ENCODE measurements at regions not wholly inside any gene's neighbourhood (a gene's known extent, or its start where the extent isn't known, plus 50 kb on each side); places are given as distances from the start of the nearest gene placed in this dataset.

GRCh38 chr2:188220535-188220934 is 71.1 kb upstream of the GULP1 start:
- TF ChIP-seq, protein P1, sequence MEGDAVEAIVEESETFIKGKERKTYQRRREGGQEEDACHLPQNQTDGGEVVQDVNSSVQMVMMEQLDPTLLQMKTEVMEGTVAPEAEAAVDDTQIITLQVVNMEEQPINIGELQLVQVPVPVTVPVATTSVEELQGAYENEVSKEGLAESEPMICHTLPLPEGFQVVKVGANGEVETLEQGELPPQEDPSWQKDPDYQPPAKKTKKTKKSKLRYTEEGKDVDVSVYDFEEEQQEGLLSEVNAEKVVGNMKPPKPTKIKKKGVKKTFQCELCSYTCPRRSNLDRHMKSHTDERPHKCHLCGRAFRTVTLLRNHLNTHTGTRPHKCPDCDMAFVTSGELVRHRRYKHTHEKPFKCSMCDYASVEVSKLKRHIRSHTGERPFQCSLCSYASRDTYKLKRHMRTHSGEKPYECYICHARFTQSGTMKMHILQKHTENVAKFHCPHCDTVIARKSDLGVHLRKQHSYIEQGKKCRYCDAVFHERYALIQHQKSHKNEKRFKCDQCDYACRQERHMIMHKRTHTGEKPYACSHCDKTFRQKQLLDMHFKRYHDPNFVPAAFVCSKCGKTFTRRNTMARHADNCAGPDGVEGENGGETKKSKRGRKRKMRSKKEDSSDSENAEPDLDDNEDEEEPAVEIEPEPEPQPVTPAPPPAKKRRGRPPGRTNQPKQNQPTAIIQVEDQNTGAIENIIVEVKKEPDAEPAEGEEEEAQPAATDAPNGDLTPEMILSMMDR (IDR thresholded peaks at IDR 0.05): no peak

GRCh38 chr2:188227713-188228112 is 64.0 kb upstream of the GULP1 start:
- TF ChIP-seq, protein P1 (IDR thresholded peaks at IDR 0.05): no peak

DNA sequence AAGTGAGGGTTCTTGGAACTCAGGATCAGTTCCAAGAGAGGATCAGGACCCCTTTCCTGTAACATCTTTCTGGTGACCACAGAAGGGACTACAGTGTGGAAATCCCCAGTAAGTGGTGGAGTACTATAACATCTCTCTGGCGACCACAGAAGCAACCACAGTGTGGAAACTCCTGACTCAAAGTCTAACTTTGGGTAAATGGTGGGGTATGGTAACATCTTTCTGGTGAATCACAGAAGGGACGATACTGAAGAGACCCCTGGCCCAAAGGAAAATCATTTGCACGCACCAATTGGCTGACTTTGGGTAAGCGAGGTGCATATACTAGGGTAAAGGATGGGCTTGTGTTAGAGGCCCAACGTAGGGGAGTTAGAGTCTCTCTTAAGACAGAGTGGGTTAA is 56.3 kb upstream of the GULP1 start:
- TF ChIP-seq, protein P1 (IDR thresholded peaks at IDR 0.05): no peak

- TF ChIP-seq, protein P1 (IDR thresholded peaks at IDR 0.05): no peak
Measured at GRCh38 chr2:188238386-188238785, 53.3 kb upstream of the GULP1 start.
